ENCODE measurements at regions not wholly inside any gene's neighbourhood (a gene's known extent, or its start where the extent isn't known, plus 50 kb on each side); places are given as distances from the start of the nearest gene placed in this dataset.

GRCh38 chr4:156195914-156196313 lies 242.2 kb upstream of the CTSO start:
- no peak for TF ChIP-seq CTCF (IDR thresholded peaks at IDR 0.05; ENCODE audit: unreplicated experiment in 3 of 3)
- no peaks in the 10 kb centered on the region for H3K9me3 Mint-ChIP-seq
- peaks cover 3% of the 10 kb centered on the region for H3K27me3 Mint-ChIP-seq (ENCODE audit: low read depth)
- H3K27ac Mint-ChIP-seq = no peak overlapping the region
- no peaks in the 10 kb centered on the region for H3K36me3 Mint-ChIP-seq (ENCODE audit: low read depth)
- H3K4me3 Mint-ChIP-seq = no peak overlapping the region
- peaks cover 48% of the 10 kb centered on the region for H3K4me1 Mint-ChIP-seq

GRCh38 chr4:156194896-156195295 lies 241.2 kb upstream of the CTSO start:
- no peak overlapping the region for H3K27ac Mint-ChIP-seq
- H3K27me3 Mint-ChIP-seq (ENCODE audit: low read depth) = peaks cover 3% of the 10 kb centered on the region
- peaks cover 56% of the 10 kb centered on the region for H3K4me1 Mint-ChIP-seq
- no peaks in the 10 kb centered on the region for H3K9me3 Mint-ChIP-seq
- TF ChIP-seq CTCF (IDR thresholded peaks at IDR 0.05; ENCODE audit: unreplicated experiment in 3 of 3) = no peak
- no peaks in the 10 kb centered on the region for H3K36me3 Mint-ChIP-seq (ENCODE audit: low read depth)
- no peak overlapping the region for H3K4me3 Mint-ChIP-seq

GRCh38 chr4:156193800-156194199 lies 240.1 kb upstream of the CTSO start:
- Mint-ChIP-seq H3K27ac (peak overlapping the region; percentile 39 to 90 (median 78)), H3K4me1 (peaks cover 66% of the 10 kb centered on the region), H3K9me3 (no peaks in the 10 kb centered on the region), H3K27me3 (ENCODE audit: low read depth) (peaks cover 3% of the 10 kb centered on the region), H3K36me3 (ENCODE audit: low read depth) (no peaks in the 10 kb centered on the region), H3K4me3 (peak overlapping the region in 1 of 3 experiments; percentile 31)
- TF ChIP-seq CTCF (IDR thresholded peaks at IDR 0.05; ENCODE audit: unreplicated experiment in 3 of 3) = no peak

GRCh38 chr4:156193106-156193505 lies 239.4 kb upstream of the CTSO start:
- H3K27me3 Mint-ChIP-seq (ENCODE audit: low read depth) = peaks cover 3% of the 10 kb centered on the region
- peak overlapping the region in 2 of 3 experiments; percentile 11 to 31 for H3K4me3 Mint-ChIP-seq
- H3K9me3 Mint-ChIP-seq = no peaks in the 10 kb centered on the region
- no peaks in the 10 kb centered on the region for H3K36me3 Mint-ChIP-seq (ENCODE audit: low read depth)
- H3K4me1 Mint-ChIP-seq = peaks cover 65% of the 10 kb centered on the region
- TF ChIP-seq CTCF (IDR thresholded peaks at IDR 0.05; ENCODE audit: unreplicated experiment in 3 of 3) = no peak
- H3K27ac Mint-ChIP-seq = peak overlapping the region; percentile 39 to 90 (median 78)

GRCh38 chr4:156192033-156192432 lies 238.4 kb upstream of the CTSO start:
- H3K27me3 Mint-ChIP-seq (ENCODE audit: low read depth) = peaks cover 3% of the 10 kb centered on the region
- H3K4me3 Mint-ChIP-seq = no peak overlapping the region
- H3K9me3 Mint-ChIP-seq = no peaks in the 10 kb centered on the region
- TF ChIP-seq CTCF (IDR thresholded peaks at IDR 0.05; ENCODE audit: unreplicated experiment in 3 of 3) = no peak
- no peaks in the 10 kb centered on the region for H3K36me3 Mint-ChIP-seq (ENCODE audit: low read depth)
- H3K27ac Mint-ChIP-seq = peak overlapping the region in 2 of 3 experiments; percentile 78 to 90
- H3K4me1 Mint-ChIP-seq = peaks cover 55% of the 10 kb centered on the region

- H3K4me1 Mint-ChIP-seq = peaks cover 53% of the 10 kb centered on the region
- no peaks in the 10 kb centered on the region for H3K36me3 Mint-ChIP-seq (ENCODE audit: low read depth)
These were observed 237.5 kb upstream of the CTSO start for GRCh38 chr4:156191044-156191781.

More at GRCh38 chr4:156191044-156191781, 237.5 kb upstream of the CTSO start:
- TF ChIP-seq CTCF (IDR thresholded peaks at IDR 0.05; ENCODE audit: unreplicated experiment in 3 of 3) = no peak
- H3K4me3 Mint-ChIP-seq = no peak overlapping the region
- H3K27ac Mint-ChIP-seq = peak overlapping the region; percentile 62 to 90 (median 79)
- H3K27me3 Mint-ChIP-seq (ENCODE audit: low read depth) = no peaks in the 10 kb centered on the region
- H3K9me3 Mint-ChIP-seq = no peaks in the 10 kb centered on the region

All from nephron (organoid).